ENCODE measurements at regions not wholly inside any gene's neighbourhood (a gene's known extent, or its start where the extent isn't known, plus 50 kb on each side); places are given as distances from the start of the nearest gene placed in this dataset.

GRCh38 chr5:97751540-97751939 lies 568.5 kb upstream of the RIOK2 start:
- POLR2A ChIA-PET (ENCODE audit: unreplicated experiment) = no interaction called here
- dilution Hi-C loops (cut with HindIII; ENCODE audit: low sequenced_read_pairs, unreplicated experiment) = no loop called here
- no peak for ATAC-seq (ENCODE audit: low read depth)

More at GRCh38 chr5:97751540-97751939, 568.5 kb upstream of the RIOK2 start:
- peak; percentile 10 for DNase-seq
- Histone ChIP-seq H3K36me3 (ENCODE audit: control insufficient read depth, insufficient read depth, low read length) (no peaks in the 10 kb centered on the region), H3K4me1 (ENCODE audit: control insufficient read depth, insufficient read depth, low read length) (no peaks in the 10 kb centered on the region), H2BK5ac (ENCODE audit: low read depth, low read length, poor library complexity, severe bottlenecking) (no peak overlapping the region), H2AK9ac (replicated peaks; ENCODE audit: low read depth, low read length, poor library complexity) (no peak overlapping the region), H3K4me3 (ENCODE audit: insufficient read depth, low read depth, low read length) (no peak overlapping the region), H4K8ac (ENCODE audit: low read depth in 2 of 2, low read length in 2 of 2) (no peak overlapping the region), H3K56ac (ENCODE audit: extremely low read depth, insufficient read depth, low read length) (no peak overlapping the region), H2BK20ac (ENCODE audit: low read depth, low read length) (no peak overlapping the region), H3K14ac (replicated peaks; ENCODE audit: low read depth, low read length) (no peak overlapping the region), H3K27ac (ENCODE audit: insufficient read depth, low read length) (no peak overlapping the region), H3K9me1 (ENCODE audit: insufficient read depth, low read length) (no peaks in the 10 kb centered on the region), H4K20me1 (ENCODE audit: insufficient read depth, low read length) (no peaks in the 10 kb centered on the region), H3K9ac (ENCODE audit: low read depth, low read length) (no peak overlapping the region), H4K91ac (ENCODE audit: insufficient read depth, low read depth, low read length) (no peak overlapping the region), H3K9me3 (ENCODE audit: control insufficient read depth, insufficient read depth, low read length) (no peaks in the 10 kb centered on the region), H2BK120ac (ENCODE audit: low read depth, low read length) (no peak overlapping the region), H2AFZ (replicated peaks; ENCODE audit: low read length, poor library complexity) (no peak overlapping the region), H3K79me1 (ENCODE audit: low read depth in 1 of 2, low read length in 2 of 2) (no peaks in the 10 kb centered on the region), H3K23ac (ENCODE audit: low read depth, low read length) (no peak overlapping the region), H3K4ac (ENCODE audit: low read depth, low read length) (no peak overlapping the region), H2BK15ac (ENCODE audit: low read depth, low read length) (no peak overlapping the region), H3K4me2 (ENCODE audit: low read depth, low read length) (no peak overlapping the region), H4K5ac (ENCODE audit: low read depth, low read length) (no peak overlapping the region), H2AK5ac (ENCODE audit: low read depth, low read length) (no peak overlapping the region), H3K18ac (ENCODE audit: low read depth, low read length) (no peak overlapping the region), H3K27me3 (ENCODE audit: control insufficient read depth, insufficient read depth, low read length) (no peaks in the 10 kb centered on the region)
- no peak for TF ChIP-seq SMC3 (IDR thresholded peaks at IDR 0.05; ENCODE audit: low read depth, low read length)
- TF ChIP-seq FOS (IDR thresholded peaks at IDR 0.05; ENCODE audit: low read depth, low read length) = no peak
- TF ChIP-seq RAD21 (IDR thresholded peaks at IDR 0.05; ENCODE audit: low read length) = no peak
- no peak for TF ChIP-seq ELK1 (IDR thresholded peaks at IDR 0.05; ENCODE audit: borderline replicate concordance, low read depth, low read length)
- TF ChIP-seq MAFK (IDR thresholded peaks at IDR 0.05; ENCODE audit: low read depth, low read length) = no peak
- no peak for TF ChIP-seq NFE2L2 (IDR thresholded peaks at IDR 0.05; ENCODE audit: low read depth, low read length)
- no peak for TF ChIP-seq CEBPB (IDR thresholded peaks at IDR 0.05; ENCODE audit: low read depth, low read length)
- TF ChIP-seq CTCF (conservative IDR thresholded peaks at IDR 0.05; ENCODE audit: low read depth, low read length) = no peak
- no peak for TF ChIP-seq RCOR1 (IDR thresholded peaks at IDR 0.05; ENCODE audit: insufficient replicate concordance, low read length)
- TF ChIP-seq MAZ (IDR thresholded peaks at IDR 0.05; ENCODE audit: borderline replicate concordance, low read depth, low read length) = no peak
- BruUV-seq (replicated peaks) = no TSS peak
- WGBS, 2 experiments (ENCODE audit: extremely low coverage in 2 of 2, insufficient read length in 1 of 2) = 43% methylated on average over 1 of the region's 1 CpG; no CpG with 5 or more reads in 1 of the 2 experiments
- CTCF ChIA-PET = no interaction called here
- in situ Hi-C loops (cut with MboI; ENCODE audit: low sequenced_read_pairs) = no loop called here
- intact Hi-C loops (cut with micrococcal nuclease) = no loop called here
